ENCODE measurements at regions not wholly inside any gene's neighbourhood (a gene's known extent, or its start where the extent isn't known, plus 50 kb on each side); places are given as distances from the start of the nearest gene placed in this dataset.

DNA sequence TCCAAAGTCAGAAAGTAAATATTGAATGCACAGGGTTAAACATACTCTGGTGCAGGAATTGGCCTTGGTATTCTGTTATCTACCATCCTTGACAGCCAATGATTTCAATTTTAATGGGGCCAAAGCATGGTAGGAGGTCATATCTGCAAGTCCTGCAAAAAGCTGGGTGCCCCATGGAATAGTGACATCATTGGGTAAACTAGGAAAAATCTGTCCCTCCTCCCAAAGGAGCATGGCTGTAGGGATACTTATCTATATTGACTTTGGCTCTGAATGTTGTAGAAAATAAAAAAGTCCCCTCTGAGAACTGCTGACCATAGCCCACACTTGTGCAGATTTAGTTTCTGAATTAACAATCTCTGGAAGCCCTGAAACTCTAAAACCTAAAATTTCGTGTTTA is 403.2 kb upstream of the SEL1L start:
- no peak for TF ChIP-seq CTCF (IDR thresholded peaks at IDR 0.05)
- no peak for TF ChIP-seq POLR2A (IDR thresholded peaks at IDR 0.05)
- no peak for TF ChIP-seq EP300 (IDR thresholded peaks at IDR 0.05)

Data from ovary (tissue), 3 donors.